Mesendoderm (in vitro differentiated cells): ENCODE measurements at regions not wholly inside any gene's neighbourhood (a gene's known extent, or its start where the extent isn't known, plus 50 kb on each side); places are given as distances from the start of the nearest gene placed in this dataset.
A peak's percentile ranks its signal among the peaks of the same experiment; 100 is the strongest.
"Not testable (repeated sequence)": the region's sequence is repeated elsewhere in the genome, so short reads cannot be mapped to it uniquely, and the experiment has no call there.

Experiments
- DNase-seq: peaks from one replicate; pipeline ENCODE4 v3.0.0; 2013
- H2AK5ac ChIP-seq: 2 replicates; pipeline ENCODE4 v1.6.1; 2013; ENCODE audit warnings: low read length, inconsistent platforms
- H2BK120ac ChIP-seq: 2 replicates; pipeline ENCODE4 v1.6.1; 2013; ENCODE audit warnings: low read depth, mild to moderate bottlenecking, low read length, moderate library complexity, mixed read lengths
- H2BK15ac ChIP-seq: replicated peaks from 2 replicates; pipeline ENCODE4 v1.6.1; 2013; ENCODE audit warnings: low read depth, mild to moderate bottlenecking, moderate library complexity
- H2BK5ac ChIP-seq: 2 replicates; pipeline ENCODE4 v1.6.1; 2013; ENCODE audit warnings: low read length, inconsistent platforms
- H3K18ac ChIP-seq: 2 replicates; pipeline ENCODE4 v1.6.1; 2013; ENCODE audit warnings: mild to moderate bottlenecking, low read length, mixed read lengths
- H3K23ac ChIP-seq: one replicate; pipeline ENCODE4 v1.6.1; 2013; ENCODE audit warnings: low read length
- H3K27ac ChIP-seq: 2 replicates; pipeline ENCODE4 v1.5.1; 2013; ENCODE audit warnings: low read depth, mild to moderate bottlenecking, inconsistent platforms, low read length, moderate library complexity
- H3K27me3 ChIP-seq: 2 replicates; pipeline ENCODE4 v1.6.1; 2013; ENCODE audit warnings: low read length, control low read depth, mild to moderate bottlenecking, inconsistent platforms; ENCODE audit not compliant: insufficient read depth, poor library complexity
- H3K36me3 ChIP-seq: 2 replicates; pipeline ENCODE4 v1.6.1; 2013; ENCODE audit warnings: low read length, inconsistent platforms; ENCODE audit not compliant: control insufficient read depth, insufficient read depth
- H3K4ac ChIP-seq: one replicate; pipeline ENCODE4 v1.6.1; 2013; ENCODE audit warnings: low read depth, mild to moderate bottlenecking, low read length, moderate library complexity
- H3K4me1 ChIP-seq: 2 replicates; pipeline ENCODE4 v1.6.1; 2013; ENCODE audit warnings: low read depth, low read length, inconsistent platforms; ENCODE audit not compliant: control insufficient read depth
- H3K4me2 ChIP-seq: 2 replicates; pipeline ENCODE4 v1.6.1; 2013; ENCODE audit warnings: low read length
- H3K4me3 ChIP-seq: 2 replicates; pipeline ENCODE4 v1.5.1; 2013; ENCODE audit warnings: mild to moderate bottlenecking, low read length
- H3K56ac ChIP-seq: one replicate; pipeline ENCODE4 v1.6.1; 2013; ENCODE audit warnings: low read length
- H3K79me1 ChIP-seq: 2 replicates; pipeline ENCODE4 v1.6.1; 2013; ENCODE audit warnings: low read length, inconsistent platforms
- H3K79me2 ChIP-seq: 2 replicates; pipeline ENCODE4 v1.6.1; 2013; ENCODE audit warnings: mild to moderate bottlenecking, low read length; ENCODE audit not compliant: control insufficient read depth, insufficient read depth
- H3K9ac ChIP-seq: 2 replicates; pipeline ENCODE4 v1.6.1; 2013; ENCODE audit warnings: low read length, inconsistent platforms
- H4K5ac ChIP-seq: one replicate; pipeline ENCODE4 v1.6.1; 2013; ENCODE audit warnings: low read length
- H4K8ac ChIP-seq: one replicate; pipeline ENCODE4 v1.6.1; 2013; ENCODE audit warnings: low read depth, mild to moderate bottlenecking, control low read depth, low read length, moderate library complexity
- WGBS: extraction: QIAGEN DNeasy Blood & Tissue Kit; methylation state at CpG from one replicate; pipeline ENCODE4 v1.1.7; 2013; ENCODE audit warnings: low lambda C conversion rate, missing lambda C conversion rate; ENCODE audit not compliant: insufficient coverage; ENCODE audit errors: extremely low coverage; 5-methylcytosine and 5-hydroxymethylcytosine counted together

- no peak overlapping the region for H2BK120ac ChIP-seq
- peak overlapping the region; percentile 76 for H3K56ac ChIP-seq
- no peak overlapping the region for H4K8ac ChIP-seq
- no peak overlapping the region for H3K9ac ChIP-seq
- no peak overlapping the region for H3K27ac ChIP-seq
- peak; percentile 81 for DNase-seq
- no peak overlapping the region for H2BK5ac ChIP-seq
- H3K4me1 ChIP-seq, result peaks cover 2% of the 10 kb centered on the region
- H3K4me3 ChIP-seq, result no peak overlapping the region
- no peak overlapping the region for H3K4ac ChIP-seq
- H2AK5ac ChIP-seq, result no peak overlapping the region
- H3K4me2 ChIP-seq, result no peak overlapping the region
- no peak overlapping the region for H3K23ac ChIP-seq
- H3K27me3 ChIP-seq, result no peaks in the 10 kb centered on the region
- H3K79me2 ChIP-seq, result no peaks in the 10 kb centered on the region
- no peak overlapping the region for H2BK15ac ChIP-seq
- WGBS, result no CpG with 5 or more reads among the region's 13 CpGs
- no peaks in the 10 kb centered on the region for H3K79me1 ChIP-seq
- no peak overlapping the region for H4K5ac ChIP-seq
- H3K18ac ChIP-seq, result no peak overlapping the region
- H3K36me3 ChIP-seq, result no peaks in the 10 kb centered on the region
Measured at GRCh38 chr13:78121459-78122348, 203.1 kb upstream of the EDNRB start.

- Histone ChIP-seq H3K79me2 (no peaks in the 10 kb centered on the region), H4K5ac (no peak overlapping the region), H3K4me1 (peaks cover 2% of the 10 kb centered on the region), H3K56ac (no peak overlapping the region), H4K8ac (no peak overlapping the region), H3K4ac (no peak overlapping the region), H3K4me3 (no peak overlapping the region), H2BK5ac (no peak overlapping the region), H2BK120ac (no peak overlapping the region), H3K23ac (no peak overlapping the region), H3K4me2 (no peak overlapping the region), H3K27ac (no peak overlapping the region), H3K79me1 (no peaks in the 10 kb centered on the region), H3K9ac (no peak overlapping the region), H3K18ac (no peak overlapping the region), H2BK15ac (no peak overlapping the region), H3K27me3 (no peaks in the 10 kb centered on the region), H3K36me3 (no peaks in the 10 kb centered on the region), H2AK5ac (no peak overlapping the region)
- DNase-seq, result peak; percentile 61
- WGBS, result no CpG with 5 or more reads among the region's 3 CpGs
Measured at GRCh38 chr13:78121001-78121400, 202.4 kb upstream of the EDNRB start.

DNA sequence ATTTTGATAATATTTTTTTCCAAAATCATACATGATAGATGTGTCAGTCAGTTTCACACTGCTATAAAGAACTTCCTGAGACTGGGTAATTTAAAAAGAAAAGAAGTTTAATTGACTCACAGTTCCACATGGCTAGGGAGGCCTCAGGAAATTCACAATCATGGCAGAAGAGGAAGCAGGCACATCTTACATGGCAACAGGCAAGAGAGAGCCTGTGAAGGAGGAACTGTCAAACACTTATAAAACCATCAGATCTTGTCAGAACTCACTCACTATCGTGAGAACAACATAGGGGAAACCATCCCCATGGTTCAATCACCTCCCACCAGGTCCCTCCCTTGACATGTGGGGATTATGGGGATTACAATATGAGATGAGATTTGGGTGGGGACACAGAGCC is 201.5 kb upstream of the EDNRB start:
- not testable (repeated sequence) for H3K27ac ChIP-seq, H3K36me3 ChIP-seq, H3K18ac ChIP-seq, H4K8ac ChIP-seq, H2AK5ac ChIP-seq, H3K27me3 ChIP-seq, H3K4me2 ChIP-seq, H3K79me1 ChIP-seq, H3K9ac ChIP-seq, H2BK5ac ChIP-seq, H3K23ac ChIP-seq, H3K4me3 ChIP-seq, H3K79me2 ChIP-seq, H3K4me1 ChIP-seq, H3K56ac ChIP-seq, H4K5ac ChIP-seq, H2BK15ac ChIP-seq, DNase-seq, H2BK120ac ChIP-seq, H3K4ac ChIP-seq
- WGBS, result no CpG with 5 or more reads among the region's 1 CpG

DNA sequence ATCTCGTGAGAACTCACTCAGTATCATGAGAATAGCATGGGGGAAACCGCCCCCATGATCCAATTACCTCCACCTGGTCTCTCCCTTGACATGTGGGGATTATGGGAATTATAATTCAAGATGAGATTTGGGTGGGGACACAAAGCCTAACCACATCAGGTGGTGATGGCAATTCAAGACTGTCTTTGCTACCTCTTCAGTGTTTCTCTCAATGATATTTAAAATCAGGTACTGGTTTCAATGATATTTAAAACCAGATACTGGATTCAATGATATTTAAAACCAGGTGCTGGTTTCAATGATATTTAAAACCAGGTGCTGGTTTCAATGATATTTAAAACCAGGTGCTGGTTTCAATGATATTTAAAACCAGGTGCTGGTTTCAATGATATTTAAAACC is 198.4 kb upstream of the EDNRB start:
- H4K8ac ChIP-seq, H3K23ac ChIP-seq, H2AK5ac ChIP-seq, H3K4me3 ChIP-seq, H3K18ac ChIP-seq, H3K27me3 ChIP-seq, H3K9ac ChIP-seq, H3K27ac ChIP-seq, H3K79me2 ChIP-seq, H3K56ac ChIP-seq, H3K4me1 ChIP-seq, DNase-seq, H2BK120ac ChIP-seq, H3K36me3 ChIP-seq, H2BK5ac ChIP-seq, H3K4me2 ChIP-seq, H3K4ac ChIP-seq, H4K5ac ChIP-seq, H2BK15ac ChIP-seq, H3K79me1 ChIP-seq: not testable (repeated sequence)
- WGBS, result no CpG with 5 or more reads among the region's 2 CpGs

DNA sequence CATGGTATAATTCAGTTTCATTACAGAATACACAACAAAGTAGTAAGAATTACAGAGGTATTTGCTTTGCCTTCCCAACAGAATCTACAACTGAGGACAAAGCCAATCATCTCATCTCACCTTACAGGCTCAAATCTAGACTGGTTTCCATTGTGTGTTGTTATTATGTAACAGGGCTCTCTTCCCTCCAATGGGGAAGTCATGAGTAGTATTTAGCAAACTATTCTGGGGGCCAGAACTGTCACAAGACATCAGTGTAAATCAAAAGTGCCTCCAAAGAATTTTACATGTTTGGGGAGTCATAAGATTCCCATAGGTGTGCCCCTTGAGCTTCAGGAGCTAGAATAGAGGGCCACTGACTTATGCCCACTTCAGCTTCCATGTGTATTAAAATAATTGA is 187.0 kb upstream of the EDNRB start:
- Histone ChIP-seq H2BK15ac (no peak overlapping the region), H3K27ac (no peak overlapping the region), H3K4me3 (no peak overlapping the region), H3K18ac (no peak overlapping the region), H3K9ac (no peak overlapping the region), H3K56ac (no peak overlapping the region), H2BK5ac (no peak overlapping the region), H2AK5ac (no peak overlapping the region), H2BK120ac (no peak overlapping the region), H4K8ac (no peak overlapping the region), H3K4me2 (no peak overlapping the region), H3K79me1 (no peaks in the 10 kb centered on the region), H3K27me3 (no peaks in the 10 kb centered on the region), H3K4me1 (no peaks in the 10 kb centered on the region), H4K5ac (no peak overlapping the region), H3K36me3 (no peaks in the 10 kb centered on the region), H3K23ac (no peak overlapping the region), H3K79me2 (no peaks in the 10 kb centered on the region), H3K4ac (no peak overlapping the region)
- no peak for DNase-seq

GRCh38 chr13:78103936-78104335 is 185.3 kb upstream of the EDNRB start:
- Histone ChIP-seq H2BK5ac (no peak overlapping the region), H3K79me2 (no peaks in the 10 kb centered on the region), H4K5ac (no peak overlapping the region), H3K18ac (no peak overlapping the region), H3K4me1 (no peaks in the 10 kb centered on the region), H3K4ac (no peak overlapping the region), H3K27me3 (no peaks in the 10 kb centered on the region), H3K27ac (no peak overlapping the region), H3K79me1 (no peaks in the 10 kb centered on the region), H2BK15ac (no peak overlapping the region), H3K36me3 (no peaks in the 10 kb centered on the region), H2BK120ac (no peak overlapping the region), H3K4me2 (no peak overlapping the region), H3K56ac (no peak overlapping the region), H3K23ac (no peak overlapping the region), H2AK5ac (no peak overlapping the region), H3K9ac (no peak overlapping the region), H3K4me3 (no peak overlapping the region), H4K8ac (no peak overlapping the region)
- DNase-seq, result no peak
- no CpG with 5 or more reads among the region's 2 CpGs for WGBS
